ENCODE measurements at regions not wholly inside any gene's neighbourhood (a gene's known extent, or its start where the extent isn't known, plus 50 kb on each side); places are given as distances from the start of the nearest gene placed in this dataset.
A peak's percentile ranks its signal among the peaks of the same experiment; 100 is the strongest.

DNA sequence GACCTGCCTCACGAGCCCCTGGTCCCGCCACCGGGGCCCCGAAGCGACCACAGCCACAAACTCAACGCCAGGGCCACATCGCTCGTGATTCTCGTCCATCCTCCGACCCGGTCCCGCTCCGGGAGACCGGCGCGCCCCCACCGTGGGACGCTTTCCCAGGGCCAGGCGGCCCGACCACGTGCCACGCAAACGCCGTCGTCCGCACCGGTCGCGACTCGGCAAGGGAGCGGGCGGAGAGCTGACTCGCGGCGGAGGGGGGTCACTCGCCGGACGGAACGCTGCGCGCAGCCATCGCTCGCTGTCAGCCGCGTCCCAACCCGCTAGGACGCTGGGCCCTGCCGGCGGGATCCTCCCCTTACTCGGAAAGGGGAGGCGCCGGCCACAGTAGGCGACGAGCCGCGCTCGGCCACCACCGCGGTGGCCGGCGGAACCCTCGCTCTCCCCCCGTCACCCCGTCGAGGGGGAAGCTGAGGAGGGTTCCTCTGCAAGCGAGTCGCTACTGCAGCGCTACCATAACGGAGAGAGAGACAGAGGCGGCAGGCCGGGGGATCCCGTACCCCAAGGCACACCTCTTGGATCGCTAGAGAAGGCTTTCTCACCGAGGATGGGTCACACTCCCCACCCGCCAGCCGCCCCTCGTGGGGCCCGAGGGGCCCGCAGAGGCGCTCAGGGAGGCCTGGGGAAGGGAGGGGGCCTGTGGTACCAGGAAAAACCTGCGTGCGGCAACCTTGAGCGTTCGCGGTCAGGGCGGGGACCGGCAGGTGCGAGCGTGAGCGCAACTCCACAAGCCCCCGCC, 511.8 kb upstream of the ZNF337 start:
- ATAC-seq: peak; percentile 77
- TF ChIP-seq PPARA (CRISPR knock-in tag; IDR thresholded peaks at IDR 0.05; ENCODE audit: borderline replicate concordance) (no peak), OSR1 (CRISPR knock-in tag; IDR thresholded peaks at IDR 0.05) (no peak), TCF4 (CRISPR knock-in tag; IDR thresholded peaks at IDR 0.05; ENCODE audit: borderline replicate concordance) (no peak)
- TF ChIP-seq, protein P1, sequence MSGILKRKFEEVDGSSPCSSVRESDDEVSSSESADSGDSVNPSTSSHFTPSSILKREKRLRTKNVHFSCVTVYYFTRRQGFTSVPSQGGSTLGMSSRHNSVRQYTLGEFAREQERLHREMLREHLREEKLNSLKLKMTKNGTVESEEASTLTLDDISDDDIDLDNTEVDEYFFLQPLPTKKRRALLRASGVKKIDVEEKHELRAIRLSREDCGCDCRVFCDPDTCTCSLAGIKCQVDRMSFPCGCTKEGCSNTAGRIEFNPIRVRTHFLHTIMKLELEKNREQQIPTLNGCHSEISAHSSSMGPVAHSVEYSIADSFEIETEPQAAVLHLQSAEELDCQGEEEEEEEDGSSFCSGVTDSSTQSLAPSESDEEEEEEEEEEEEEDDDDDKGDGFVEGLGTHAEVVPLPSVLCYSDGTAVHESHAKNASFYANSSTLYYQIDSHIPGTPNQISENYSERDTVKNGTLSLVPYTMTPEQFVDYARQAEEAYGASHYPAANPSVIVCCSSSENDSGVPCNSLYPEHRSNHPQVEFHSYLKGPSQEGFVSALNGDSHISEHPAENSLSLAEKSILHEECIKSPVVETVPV (CRISPR knock-in tag; IDR thresholded peaks at IDR 0.05): no peak
- TF ChIP-seq, protein P2, sequence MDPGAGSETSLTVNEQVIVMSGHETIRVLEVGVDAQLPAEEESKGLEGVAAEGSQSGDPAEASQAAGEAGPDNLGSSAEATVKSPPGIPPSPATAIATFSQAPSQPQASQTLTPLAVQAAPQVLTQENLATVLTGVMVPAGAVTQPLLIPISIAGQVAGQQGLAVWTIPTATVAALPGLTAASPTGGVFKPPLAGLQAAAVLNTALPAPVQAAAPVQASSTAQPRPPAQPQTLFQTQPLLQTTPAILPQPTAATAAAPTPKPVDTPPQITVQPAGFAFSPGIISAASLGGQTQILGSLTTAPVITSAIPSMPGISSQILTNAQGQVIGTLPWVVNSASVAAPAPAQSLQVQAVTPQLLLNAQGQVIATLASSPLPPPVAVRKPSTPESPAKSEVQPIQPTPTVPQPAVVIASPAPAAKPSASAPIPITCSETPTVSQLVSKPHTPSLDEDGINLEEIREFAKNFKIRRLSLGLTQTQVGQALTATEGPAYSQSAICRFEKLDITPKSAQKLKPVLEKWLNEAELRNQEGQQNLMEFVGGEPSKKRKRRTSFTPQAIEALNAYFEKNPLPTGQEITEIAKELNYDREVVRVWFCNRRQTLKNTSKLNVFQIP (CRISPR knock-in tag; IDR thresholded peaks at IDR 0.05; ENCODE audit: borderline replicate concordance, low read depth): no peak

DNA sequence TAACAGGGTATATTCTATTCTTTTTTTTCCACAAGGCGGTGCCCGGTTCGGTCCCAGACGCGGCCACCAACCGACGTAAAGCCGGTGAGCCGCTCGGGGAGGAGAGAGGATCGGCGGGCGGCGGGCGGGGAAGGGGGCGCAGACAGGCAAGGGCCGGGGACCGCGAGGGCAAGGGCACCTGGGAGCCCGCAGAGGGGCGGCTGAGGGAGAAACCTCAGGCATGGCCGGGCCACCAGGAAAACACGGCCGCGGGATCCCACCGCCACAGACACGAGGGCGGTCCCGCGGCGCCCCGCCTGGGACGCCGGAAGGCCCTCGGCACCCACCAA, 511.3 kb upstream of the ZNF337 start:
- peak; percentile 41; the same call in 2 of the 3 replicates for ATAC-seq

DNA sequence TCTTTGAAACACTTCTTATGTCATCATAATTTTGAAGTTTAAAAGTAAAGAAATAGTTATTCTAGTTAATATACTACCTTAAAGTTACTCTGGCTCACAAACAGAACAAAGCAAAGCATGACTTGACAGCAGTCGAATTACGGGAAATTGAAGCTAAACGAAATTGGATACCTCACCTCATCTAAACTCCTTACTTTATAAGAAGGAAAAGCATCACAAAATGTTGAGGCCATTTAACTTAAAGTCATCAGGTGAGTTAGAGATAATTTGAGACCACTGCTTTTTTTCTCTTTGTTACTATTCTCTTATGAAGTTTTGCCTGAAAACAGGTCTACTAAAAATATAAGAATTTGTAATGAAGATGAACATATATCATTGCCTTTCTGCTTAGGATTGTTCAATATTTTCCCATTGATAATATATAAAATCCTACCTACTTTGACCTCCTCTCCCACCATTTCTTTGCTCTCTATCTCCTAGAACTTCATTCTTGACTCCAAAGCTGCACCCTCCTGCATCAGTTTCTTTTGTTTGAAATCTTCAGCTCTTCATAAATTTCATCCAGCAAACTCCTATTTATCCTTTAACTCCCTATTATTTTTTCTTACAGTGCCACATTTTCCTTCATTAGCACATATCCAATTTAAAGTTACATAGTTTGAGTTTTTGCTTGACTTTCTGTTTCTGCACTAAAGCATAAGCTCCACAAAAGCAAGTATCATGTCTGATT, 510.7 kb upstream of the ZNF337 start:
- no peak for ATAC-seq
- TF ChIP-seq ZFP3 (CRISPR knock-in tag; IDR thresholded peaks at IDR 0.05) (no peak), OSR1 (CRISPR knock-in tag; IDR thresholded peaks at IDR 0.05) (no peak), ZC3H10 (CRISPR knock-in tag; IDR thresholded peaks at IDR 0.05) (no peak), TCF4 (CRISPR knock-in tag; IDR thresholded peaks at IDR 0.05; ENCODE audit: borderline replicate concordance) (no peak), ZNF8 (CRISPR knock-in tag; IDR thresholded peaks at IDR 0.05) (no peak)
- TF ChIP-seq, protein P3, sequence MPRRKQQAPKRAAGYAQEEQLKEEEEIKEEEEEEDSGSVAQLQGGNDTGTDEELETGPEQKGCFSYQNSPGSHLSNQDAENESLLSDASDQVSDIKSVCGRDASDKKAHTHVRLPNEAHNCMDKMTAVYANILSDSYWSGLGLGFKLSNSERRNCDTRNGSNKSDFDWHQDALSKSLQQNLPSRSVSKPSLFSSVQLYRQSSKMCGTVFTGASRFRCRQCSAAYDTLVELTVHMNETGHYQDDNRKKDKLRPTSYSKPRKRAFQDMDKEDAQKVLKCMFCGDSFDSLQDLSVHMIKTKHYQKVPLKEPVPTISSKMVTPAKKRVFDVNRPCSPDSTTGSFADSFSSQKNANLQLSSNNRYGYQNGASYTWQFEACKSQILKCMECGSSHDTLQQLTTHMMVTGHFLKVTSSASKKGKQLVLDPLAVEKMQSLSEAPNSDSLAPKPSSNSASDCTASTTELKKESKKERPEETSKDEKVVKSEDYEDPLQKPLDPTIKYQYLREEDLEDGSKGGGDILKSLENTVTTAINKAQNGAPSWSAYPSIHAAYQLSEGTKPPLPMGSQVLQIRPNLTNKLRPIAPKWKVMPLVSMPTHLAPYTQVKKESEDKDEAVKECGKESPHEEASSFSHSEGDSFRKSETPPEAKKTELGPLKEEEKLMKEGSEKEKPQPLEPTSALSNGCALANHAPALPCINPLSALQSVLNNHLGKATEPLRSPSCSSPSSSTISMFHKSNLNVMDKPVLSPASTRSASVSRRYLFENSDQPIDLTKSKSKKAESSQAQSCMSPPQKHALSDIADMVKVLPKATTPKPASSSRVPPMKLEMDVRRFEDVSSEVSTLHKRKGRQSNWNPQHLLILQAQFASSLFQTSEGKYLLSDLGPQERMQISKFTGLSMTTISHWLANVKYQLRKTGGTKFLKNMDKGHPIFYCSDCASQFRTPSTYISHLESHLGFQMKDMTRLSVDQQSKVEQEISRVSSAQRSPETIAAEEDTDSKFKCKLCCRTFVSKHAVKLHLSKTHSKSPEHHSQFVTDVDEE (CRISPR knock-in tag; IDR thresholded peaks at IDR 0.05): no peak
- TF ChIP-seq, protein P2 (CRISPR knock-in tag; IDR thresholded peaks at IDR 0.05; ENCODE audit: borderline replicate concordance, low read depth): no peak
- TF ChIP-seq, protein P1 (CRISPR knock-in tag; IDR thresholded peaks at IDR 0.05): no peak

DNA sequence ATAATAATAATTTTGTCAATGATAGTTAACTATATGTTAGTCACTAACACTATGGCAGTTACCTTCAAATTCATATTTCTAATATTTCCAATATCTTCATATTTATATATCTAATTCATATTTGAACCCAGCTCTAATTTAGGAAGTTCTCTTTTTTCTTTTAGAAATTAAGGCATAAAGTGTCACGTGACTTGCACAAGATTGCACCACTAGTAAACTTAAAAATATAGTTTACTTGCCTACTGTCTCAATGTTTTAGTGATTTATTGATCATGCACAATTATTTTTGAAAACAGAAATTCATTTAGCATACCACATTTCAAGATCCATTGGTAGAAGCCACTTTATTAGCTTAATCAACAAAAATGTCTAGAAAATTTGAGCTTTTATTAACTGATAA, 508.7 kb upstream of the ZNF337 start:
- no peak for ATAC-seq
- TF ChIP-seq SNAI2 (CRISPR knock-in tag; IDR thresholded peaks at IDR 0.05) (no peak), BACH2 (CRISPR knock-in tag; IDR thresholded peaks at IDR 0.05; ENCODE audit: borderline replicate concordance) (no peak), ZNF565 (CRISPR knock-in tag; conservative IDR thresholded peaks at IDR 0.05; ENCODE audit: low read depth) (no peak), PPARA (CRISPR knock-in tag; IDR thresholded peaks at IDR 0.05; ENCODE audit: borderline replicate concordance) (no peak), ZNF70 (CRISPR knock-in tag; IDR thresholded peaks at IDR 0.05) (no peak), RARB (CRISPR knock-in tag; IDR thresholded peaks at IDR 0.05) (no peak), GLIS3 (CRISPR knock-in tag; IDR thresholded peaks at IDR 0.05) (no peak), ZNF8 (CRISPR knock-in tag; IDR thresholded peaks at IDR 0.05) (no peak), OSR1 (CRISPR knock-in tag; IDR thresholded peaks at IDR 0.05) (no peak), TCF4 (CRISPR knock-in tag; IDR thresholded peaks at IDR 0.05; ENCODE audit: borderline replicate concordance) (no peak)
- TF ChIP-seq, protein P4, sequence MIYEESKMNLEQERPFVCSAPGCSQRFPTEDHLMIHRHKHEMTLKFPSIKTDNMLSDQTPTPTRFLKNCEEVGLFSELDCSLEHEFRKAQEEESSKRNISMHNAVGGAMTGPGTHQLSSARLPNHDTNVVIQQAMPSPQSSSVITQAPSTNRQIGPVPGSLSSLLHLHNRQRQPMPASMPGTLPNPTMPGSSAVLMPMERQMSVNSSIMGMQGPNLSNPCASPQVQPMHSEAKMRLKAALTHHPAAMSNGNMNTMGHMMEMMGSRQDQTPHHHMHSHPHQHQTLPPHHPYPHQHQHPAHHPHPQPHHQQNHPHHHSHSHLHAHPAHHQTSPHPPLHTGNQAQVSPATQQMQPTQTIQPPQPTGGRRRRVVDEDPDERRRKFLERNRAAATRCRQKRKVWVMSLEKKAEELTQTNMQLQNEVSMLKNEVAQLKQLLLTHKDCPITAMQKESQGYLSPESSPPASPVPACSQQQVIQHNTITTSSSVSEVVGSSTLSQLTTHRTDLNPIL (CRISPR knock-in tag; IDR thresholded peaks at IDR 0.05; ENCODE audit: low read depth): no peak
- TF ChIP-seq, protein P1 (CRISPR knock-in tag; IDR thresholded peaks at IDR 0.05): no peak
- TF ChIP-seq, protein P3 (CRISPR knock-in tag; IDR thresholded peaks at IDR 0.05): no peak

Data from SK-N-SH treated with all-trans-retinoic acid at 6 μM for 48 hours (cell line).